Calu3 (cell line): ENCODE measurements at regions not wholly inside any gene's neighbourhood (a gene's known extent, or its start where the extent isn't known, plus 50 kb on each side); places are given as distances from the start of the nearest gene placed in this dataset.

Experiments
- BruUV-seq: library from RNA; stranded (reverse); fragments of 400-500 nt; replicated peaks from 2 replicates; lab custom pipeline; 2021; lab: Mats Ljungman, UMichigan
- CTCF ChIA-PET: fragments of 300-600 bp; sonication (Branson Sonifier 250); formaldehyde crosslinking; loops from one replicate; lab custom pipeline; 2022; ENCODE audit warnings: antibody characterized with exemption; lab: Charles Lee
- DNase-seq: peaks from one replicate; pipeline ENCODE4 v3.0.0; 2022
- H3K27ac Mint-ChIP-seq: one replicate; pipeline ENCODE4 v1.8.0; 2022; ENCODE audit warnings: mixed read lengths; ENCODE audit not compliant: unreplicated experiment
- H3K27me3 Mint-ChIP-seq: one replicate; pipeline ENCODE4 v1.8.0; 2022; ENCODE audit warnings: mixed read lengths; ENCODE audit not compliant: unreplicated experiment
- H3K36me3 Mint-ChIP-seq: one replicate; pipeline ENCODE4 v1.8.0; 2022; ENCODE audit warnings: mild to moderate bottlenecking, moderate library complexity, mixed read lengths; ENCODE audit not compliant: insufficient read depth, unreplicated experiment
- H3K4me1 Mint-ChIP-seq: one replicate; pipeline ENCODE4 v1.8.0; 2022; ENCODE audit warnings: mild to moderate bottlenecking, low read depth, mixed read lengths; ENCODE audit not compliant: unreplicated experiment
- H3K4me3 Mint-ChIP-seq: one replicate; pipeline ENCODE4 v1.8.0; 2022; ENCODE audit warnings: mild to moderate bottlenecking, low read depth, moderate library complexity, mixed read lengths; ENCODE audit not compliant: unreplicated experiment
- H3K9me3 Mint-ChIP-seq: one replicate; pipeline ENCODE4 v1.8.0; 2022; ENCODE audit warnings: low read depth, mixed read lengths; ENCODE audit not compliant: unreplicated experiment
- CTCF ChIP-seq: fragments of 200-600 bp; IDR thresholded peaks from one replicate; pipeline ENCODE4 v1.8.0; 2022; ENCODE audit warnings: antibody characterized with exemption; ENCODE audit not compliant: unreplicated experiment
- intact Hi-C: fragments of 100-400 bp; cut with micrococcal nuclease; formaldehyde crosslinking; loops from one replicate; pipeline ENCODE4 v1.10.0; 2022; ENCODE audit not compliant: unreplicated experiment

GRCh38 chr3:106191211-106191610 is 322.4 kb upstream of the CBLB start:
- Mint-ChIP-seq H3K4me3 (no peak overlapping the region), H3K27ac (no peak overlapping the region), H3K27me3 (no peaks in the 10 kb centered on the region), H3K36me3 (no peaks in the 10 kb centered on the region), H3K4me1 (no peaks in the 10 kb centered on the region), H3K9me3 (no peaks in the 10 kb centered on the region)
- DNase-seq = no peak
- TF ChIP-seq CTCF = no peak
- BruUV-seq = no TSS peak
- CTCF ChIA-PET = no interaction called here
- intact Hi-C loops = no loop called here

DNA sequence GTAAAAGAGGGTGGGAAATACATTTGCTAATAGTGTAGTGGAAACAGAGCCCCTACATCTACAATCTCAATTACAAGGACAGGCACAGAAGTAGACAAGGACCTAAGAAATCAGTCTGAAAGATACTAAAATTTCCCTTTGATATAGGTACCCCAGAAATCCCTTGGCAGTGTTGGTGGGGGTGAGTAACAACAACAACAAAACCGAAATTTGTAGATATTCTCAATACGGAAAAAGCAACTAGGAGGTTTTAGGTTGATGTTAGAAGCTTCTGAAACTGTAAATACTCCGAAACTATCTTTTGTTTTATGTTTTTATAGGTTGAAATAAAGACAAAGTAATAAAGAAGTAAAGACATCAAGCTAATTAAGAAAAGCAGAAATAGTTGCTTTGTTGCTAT is 323.1 kb upstream of the CBLB start:
- Mint-ChIP-seq H3K27ac (no peak overlapping the region), H3K27me3 (no peaks in the 10 kb centered on the region), H3K4me1 (no peaks in the 10 kb centered on the region), H3K9me3 (no peaks in the 10 kb centered on the region), H3K36me3 (no peaks in the 10 kb centered on the region), H3K4me3 (no peak overlapping the region)
- no peak for TF ChIP-seq CTCF
- no TSS peak for BruUV-seq
- CTCF ChIA-PET = no interaction called here
- DNase-seq = no peak
- intact Hi-C loops = no loop called here

DNA sequence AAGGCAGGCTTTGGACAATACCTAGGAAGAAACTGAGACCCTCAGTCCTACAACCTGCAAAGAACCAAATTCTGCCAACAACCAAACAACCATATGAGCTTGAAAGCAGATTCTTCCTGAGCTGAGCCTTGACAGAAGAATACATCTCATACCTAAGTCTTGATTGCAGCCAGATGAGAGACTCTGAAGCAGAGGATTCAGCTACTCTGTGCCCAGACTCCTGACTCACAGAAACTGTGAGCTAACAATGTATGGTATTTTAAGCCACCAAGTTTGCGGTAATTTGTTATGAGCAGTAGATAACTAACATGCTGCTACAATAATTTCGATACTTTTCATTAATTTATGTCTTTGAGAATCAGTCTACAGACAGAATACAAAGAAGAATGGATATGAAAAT is 325.1 kb upstream of the CBLB start:
- Mint-ChIP-seq H3K27ac (no peak overlapping the region), H3K4me3 (no peak overlapping the region), H3K27me3 (no peaks in the 10 kb centered on the region), H3K4me1 (no peaks in the 10 kb centered on the region), H3K9me3 (no peaks in the 10 kb centered on the region), H3K36me3 (no peaks in the 10 kb centered on the region)
- intact Hi-C loops = no loop called here
- no peak for DNase-seq
- no TSS peak for BruUV-seq
- CTCF ChIA-PET = no interaction called here
- TF ChIP-seq CTCF = no peak

DNA sequence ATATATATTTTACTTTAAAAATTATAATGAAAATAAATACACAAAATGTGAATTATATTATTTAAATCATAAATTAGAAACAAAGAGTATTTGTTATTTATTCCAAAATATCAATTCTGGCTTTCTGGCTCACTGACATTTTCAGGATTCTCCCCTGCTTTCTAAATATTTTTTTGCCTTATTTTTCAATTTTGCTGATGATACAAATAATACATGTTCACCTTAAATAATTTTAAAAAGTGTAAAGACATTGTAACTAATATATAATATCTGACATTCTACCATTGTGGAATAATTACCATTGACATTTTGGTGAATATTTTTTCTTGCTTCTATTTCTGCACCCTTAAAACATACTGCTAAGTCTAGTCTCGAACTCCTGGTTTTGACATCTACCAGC is 325.9 kb upstream of the CBLB start:
- no peaks in the 10 kb centered on the region for H3K27me3 Mint-ChIP-seq
- no peak for TF ChIP-seq CTCF
- no peaks in the 10 kb centered on the region for H3K9me3 Mint-ChIP-seq
- no peaks in the 10 kb centered on the region for H3K36me3 Mint-ChIP-seq
- H3K27ac Mint-ChIP-seq = no peak overlapping the region
- intact Hi-C loops = no loop called here
- H3K4me3 Mint-ChIP-seq = no peak overlapping the region
- CTCF ChIA-PET = no interaction called here
- DNase-seq = no peak
- no TSS peak for BruUV-seq
- no peaks in the 10 kb centered on the region for H3K4me1 Mint-ChIP-seq
